WTC11 (cell line): ENCODE measurements at regions not wholly inside any gene's neighbourhood (a gene's known extent, or its start where the extent isn't known, plus 50 kb on each side); places are given as distances from the start of the nearest gene placed in this dataset.

ENCODE experiments used
- ATAC-seq: fragments of 200-7000 bp; cut with Tn5 transposase; 2 replicates; pipeline ENCODE4 v1.10.0; 2021; ENCODE audit warnings: mild to moderate bottlenecking, moderate library complexity
- CTCF ChIA-PET: fragments of 300-600 bp; sonication (Branson Sonifier 250); formaldehyde crosslinking; loops from one replicate; lab custom pipeline; 2021; ENCODE audit warnings: antibody characterized with exemption; lab: Charles Lee
- POLR2A ChIA-PET: fragments of 350-600 bp; sonication (Branson Sonifier 250); formaldehyde crosslinking; loops from one replicate; lab custom pipeline; 2021; ENCODE audit warnings: antibody characterized with exemption; lab: Charles Lee
- DNase-seq: peaks from one replicate; pipeline ENCODE4 v3.0.0; 2021; ENCODE audit warnings: low spot score
- H3K27ac Mint-ChIP-seq: 2 replicates; pipeline ENCODE4 v1.8.0; 2021; ENCODE audit warnings: mixed read lengths
- H3K27me3 Mint-ChIP-seq: 2 replicates; pipeline ENCODE4 v1.8.0; 2021; ENCODE audit warnings: low read depth, mild to moderate bottlenecking, moderate library complexity, mixed read lengths
- H3K36me3 Mint-ChIP-seq: 2 replicates; pipeline ENCODE4 v1.8.0; 2021; ENCODE audit warnings: mixed read lengths
- H3K4me1 Mint-ChIP-seq: 2 replicates; pipeline ENCODE4 v1.8.0; 2022; ENCODE audit warnings: mixed read lengths
- H3K4me3 Mint-ChIP-seq: 2 replicates; pipeline ENCODE4 v1.8.0; 2021; ENCODE audit warnings: mild to moderate bottlenecking, moderate library complexity, mixed read lengths
- H3K9me3 Mint-ChIP-seq: 2 replicates; pipeline ENCODE4 v1.8.0; 2021; ENCODE audit warnings: mixed read lengths
- ATF1 ChIP-seq: sonication (generic); formaldehyde crosslinking; IDR thresholded peaks from 2 replicates; pipeline ENCODE4 v1.8.1; 2023; ENCODE audit warnings: mild to moderate bottlenecking, moderate library complexity, missing genetic modification reagents
- EMX1 ChIP-seq: fragments of 250-450 bp; sonication (Bioruptor Pico); IDR thresholded peaks from 2 replicates; pipeline ENCODE4 v1.8.0; 2021; ENCODE audit warnings: mild to moderate bottlenecking
- KAT7 ChIP-seq: sonication (generic); formaldehyde crosslinking; IDR thresholded peaks from 2 replicates; pipeline ENCODE4 v1.8.1; 2023; ENCODE audit warnings: missing genetic modification reagents, mild to moderate bottlenecking, borderline replicate concordance
- MAX ChIP-seq: sonication (generic); formaldehyde crosslinking; IDR thresholded peaks from 2 replicates; pipeline ENCODE4 v1.8.0; 2022; ENCODE audit warnings: mild to moderate bottlenecking, missing genetic modification reagents
- ZBTB21 ChIP-seq: sonication (generic); formaldehyde crosslinking; IDR thresholded peaks from 2 replicates; pipeline ENCODE4 v1.8.1; 2023; ENCODE audit warnings: mild to moderate bottlenecking, missing genetic modification reagents, borderline replicate concordance
- ZBTB43 ChIP-seq: sonication (generic); formaldehyde crosslinking; IDR thresholded peaks from 2 replicates; pipeline ENCODE4 v1.8.1; 2023; ENCODE audit warnings: mild to moderate bottlenecking, missing genetic modification reagents
- ZNF396 ChIP-seq: fragments of 250-450 bp; sonication (Bioruptor Pico); IDR thresholded peaks from 2 replicates; pipeline ENCODE4 v1.8.0; 2021; ENCODE audit warnings: mild to moderate bottlenecking, moderate library complexity, borderline replicate concordance
- ZNF425 ChIP-seq: fragments of 250-450 bp; sonication (Bioruptor Pico); conservative IDR thresholded peaks from 2 replicates; pipeline ENCODE4 v1.9.0; 2021; ENCODE audit warnings: mild to moderate bottlenecking
- TF ChIP-seq, protein P1 (sequence below): fragments of 250-450 bp; sonication (Bioruptor Pico); IDR thresholded peaks from 2 replicates; pipeline ENCODE4 v1.9.0; 2021; ENCODE audit warnings: mild to moderate bottlenecking
- TF ChIP-seq, protein P2 (sequence below): fragments of 250-450 bp; sonication (Bioruptor Pico); IDR thresholded peaks from 2 replicates; pipeline ENCODE4 v1.9.0; 2021; ENCODE audit warnings: mild to moderate bottlenecking
- TF ChIP-seq, protein P3 (sequence below): fragments of 250-450 bp; sonication (Bioruptor Pico); IDR thresholded peaks from 2 replicates; pipeline ENCODE4 v2.1.2; 2022; ENCODE audit warnings: mild to moderate bottlenecking, moderate library complexity
- TF ChIP-seq, protein P4 (sequence below): sonication (generic); formaldehyde crosslinking; IDR thresholded peaks from 2 replicates; pipeline ENCODE4 v1.8.1; 2022; ENCODE audit warnings: low read depth, missing genetic modification reagents, borderline replicate concordance
- TF ChIP-seq, protein P5 (sequence below): sonication (generic); formaldehyde crosslinking; conservative IDR thresholded peaks from 2 replicates; pipeline ENCODE4 v1.8.1; 2022; ENCODE audit warnings: mild to moderate bottlenecking, missing genetic modification reagents

- peaks cover 5% of the 10 kb centered on the region; the same call in 1 of the 2 replicates for H3K9me3 Mint-ChIP-seq
- ChIA-PET CTCF (no interaction called here), POLR2A (no interaction called here)
- H3K4me3 Mint-ChIP-seq, result no peak overlapping the region
- peaks cover 3% of the 10 kb centered on the region; the same call in 1 of the 2 replicates for H3K36me3 Mint-ChIP-seq
- no peak for TF ChIP-seq MAX (CRISPR knock-in tag)
- TF ChIP-seq, protein P1, sequence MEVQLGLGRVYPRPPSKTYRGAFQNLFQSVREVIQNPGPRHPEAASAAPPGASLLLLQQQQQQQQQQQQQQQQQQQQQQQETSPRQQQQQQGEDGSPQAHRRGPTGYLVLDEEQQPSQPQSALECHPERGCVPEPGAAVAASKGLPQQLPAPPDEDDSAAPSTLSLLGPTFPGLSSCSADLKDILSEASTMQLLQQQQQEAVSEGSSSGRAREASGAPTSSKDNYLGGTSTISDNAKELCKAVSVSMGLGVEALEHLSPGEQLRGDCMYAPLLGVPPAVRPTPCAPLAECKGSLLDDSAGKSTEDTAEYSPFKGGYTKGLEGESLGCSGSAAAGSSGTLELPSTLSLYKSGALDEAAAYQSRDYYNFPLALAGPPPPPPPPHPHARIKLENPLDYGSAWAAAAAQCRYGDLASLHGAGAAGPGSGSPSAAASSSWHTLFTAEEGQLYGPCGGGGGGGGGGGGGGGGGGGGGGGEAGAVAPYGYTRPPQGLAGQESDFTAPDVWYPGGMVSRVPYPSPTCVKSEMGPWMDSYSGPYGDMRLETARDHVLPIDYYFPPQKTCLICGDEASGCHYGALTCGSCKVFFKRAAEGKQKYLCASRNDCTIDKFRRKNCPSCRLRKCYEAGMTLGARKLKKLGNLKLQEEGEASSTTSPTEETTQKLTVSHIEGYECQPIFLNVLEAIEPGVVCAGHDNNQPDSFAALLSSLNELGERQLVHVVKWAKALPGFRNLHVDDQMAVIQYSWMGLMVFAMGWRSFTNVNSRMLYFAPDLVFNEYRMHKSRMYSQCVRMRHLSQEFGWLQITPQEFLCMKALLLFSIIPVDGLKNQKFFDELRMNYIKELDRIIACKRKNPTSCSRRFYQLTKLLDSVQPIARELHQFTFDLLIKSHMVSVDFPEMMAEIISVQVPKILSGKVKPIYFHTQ (CRISPR knock-in tag), result no peak
- TF ChIP-seq, protein P2, sequence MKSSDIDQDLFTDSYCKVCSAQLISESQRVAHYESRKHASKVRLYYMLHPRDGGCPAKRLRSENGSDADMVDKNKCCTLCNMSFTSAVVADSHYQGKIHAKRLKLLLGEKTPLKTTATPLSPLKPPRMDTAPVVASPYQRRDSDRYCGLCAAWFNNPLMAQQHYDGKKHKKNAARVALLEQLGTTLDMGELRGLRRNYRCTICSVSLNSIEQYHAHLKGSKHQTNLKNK (CRISPR knock-in tag), result no peak
- no peak for TF ChIP-seq ZBTB43 (CRISPR knock-in tag)
- no peak for TF ChIP-seq KAT7 (CRISPR knock-in tag)
- no peak for TF ChIP-seq ZNF396 (CRISPR knock-in tag)
- TF ChIP-seq, protein P3, sequence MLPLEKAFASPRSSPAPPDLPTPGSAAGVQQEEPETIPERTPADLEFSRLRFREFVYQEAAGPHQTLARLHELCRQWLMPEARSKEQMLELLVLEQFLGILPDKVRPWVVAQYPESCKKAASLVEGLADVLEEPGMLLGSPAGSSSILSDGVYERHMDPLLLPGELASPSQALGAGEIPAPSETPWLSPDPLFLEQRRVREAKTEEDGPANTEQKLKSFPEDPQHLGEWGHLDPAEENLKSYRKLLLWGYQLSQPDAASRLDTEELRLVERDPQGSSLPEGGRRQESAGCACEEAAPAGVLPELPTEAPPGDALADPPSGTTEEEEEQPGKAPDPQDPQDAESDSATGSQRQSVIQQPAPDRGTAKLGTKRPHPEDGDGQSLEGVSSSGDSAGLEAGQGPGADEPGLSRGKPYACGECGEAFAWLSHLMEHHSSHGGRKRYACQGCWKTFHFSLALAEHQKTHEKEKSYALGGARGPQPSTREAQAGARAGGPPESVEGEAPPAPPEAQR (CRISPR knock-in tag), result no peak
- TF ChIP-seq ATF1 (CRISPR knock-in tag), result no peak
- TF ChIP-seq, protein P4, sequence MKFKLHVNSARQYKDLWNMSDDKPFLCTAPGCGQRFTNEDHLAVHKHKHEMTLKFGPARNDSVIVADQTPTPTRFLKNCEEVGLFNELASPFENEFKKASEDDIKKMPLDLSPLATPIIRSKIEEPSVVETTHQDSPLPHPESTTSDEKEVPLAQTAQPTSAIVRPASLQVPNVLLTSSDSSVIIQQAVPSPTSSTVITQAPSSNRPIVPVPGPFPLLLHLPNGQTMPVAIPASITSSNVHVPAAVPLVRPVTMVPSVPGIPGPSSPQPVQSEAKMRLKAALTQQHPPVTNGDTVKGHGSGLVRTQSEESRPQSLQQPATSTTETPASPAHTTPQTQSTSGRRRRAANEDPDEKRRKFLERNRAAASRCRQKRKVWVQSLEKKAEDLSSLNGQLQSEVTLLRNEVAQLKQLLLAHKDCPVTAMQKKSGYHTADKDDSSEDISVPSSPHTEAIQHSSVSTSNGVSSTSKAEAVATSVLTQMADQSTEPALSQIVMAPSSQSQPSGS (CRISPR knock-in tag), result no peak
- TF ChIP-seq, all 79 proteins: peak for 0
- no peak for DNase-seq
- H3K27ac Mint-ChIP-seq, result no peak overlapping the region
- H3K27me3 Mint-ChIP-seq, result no peaks in the 10 kb centered on the region
- H3K4me1 Mint-ChIP-seq, result no peaks in the 10 kb centered on the region
- no peak for ATAC-seq
Observed at GRCh38 chr14:27236601-27237000, 638.8 kb upstream of the NOVA1 start.

- H3K4me3 Mint-ChIP-seq, result no peak overlapping the region
- CTCF ChIA-PET, result no interaction called here
Observed at GRCh38 chr14:27242874-27243273, 645.0 kb upstream of the NOVA1 start.

More at GRCh38 chr14:27242874-27243273, 645.0 kb upstream of the NOVA1 start:
- TF ChIP-seq, protein P5, sequence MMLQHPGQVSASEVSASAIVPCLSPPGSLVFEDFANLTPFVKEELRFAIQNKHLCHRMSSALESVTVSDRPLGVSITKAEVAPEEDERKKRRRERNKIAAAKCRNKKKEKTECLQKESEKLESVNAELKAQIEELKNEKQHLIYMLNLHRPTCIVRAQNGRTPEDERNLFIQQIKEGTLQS (CRISPR knock-in tag), result no peak
- TF ChIP-seq, protein P2 (CRISPR knock-in tag), result no peak
- TF ChIP-seq EMX1 (CRISPR knock-in tag) (no peak), ZNF425 (CRISPR knock-in tag) (no peak), ZBTB21 (CRISPR knock-in tag) (no peak)
- no peak overlapping the region for H3K27ac Mint-ChIP-seq
- H3K4me1 Mint-ChIP-seq, result no peaks in the 10 kb centered on the region
- DNase-seq, result no peak
- no peaks in the 10 kb centered on the region for H3K27me3 Mint-ChIP-seq
- POLR2A ChIA-PET, result no interaction called here
- peaks cover 4% of the 10 kb centered on the region; the same call in 1 of the 2 replicates for H3K9me3 Mint-ChIP-seq
- H3K36me3 Mint-ChIP-seq, result peaks cover 3% of the 10 kb centered on the region; the same call in 1 of the 2 replicates
- no peak for ATAC-seq
